ENCODE measurements at regions not wholly inside any gene's neighbourhood (a gene's known extent, or its start where the extent isn't known, plus 50 kb on each side); places are given as distances from the start of the nearest gene placed in this dataset.

DNA sequence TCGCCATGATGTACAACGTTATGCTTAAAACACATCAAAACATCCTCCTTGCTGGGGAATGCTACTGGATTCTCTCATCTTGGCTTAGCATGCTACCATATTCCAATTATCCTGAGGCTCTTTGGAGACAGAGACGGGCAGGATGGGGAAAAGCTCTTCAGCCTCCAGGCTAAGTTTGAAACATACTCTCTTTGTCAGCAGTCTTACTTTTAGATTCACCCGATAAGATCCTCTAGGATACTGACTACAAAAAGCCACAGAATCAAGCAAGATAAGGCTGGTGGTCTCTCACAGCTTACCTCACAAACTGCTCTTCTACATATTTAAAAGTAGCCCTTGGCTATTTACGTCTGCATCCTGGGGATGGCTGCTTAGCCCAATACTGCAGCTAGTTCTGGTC lies 72.8 kb upstream of the LRCH1 start:
- TF ChIP-seq, protein P1, sequence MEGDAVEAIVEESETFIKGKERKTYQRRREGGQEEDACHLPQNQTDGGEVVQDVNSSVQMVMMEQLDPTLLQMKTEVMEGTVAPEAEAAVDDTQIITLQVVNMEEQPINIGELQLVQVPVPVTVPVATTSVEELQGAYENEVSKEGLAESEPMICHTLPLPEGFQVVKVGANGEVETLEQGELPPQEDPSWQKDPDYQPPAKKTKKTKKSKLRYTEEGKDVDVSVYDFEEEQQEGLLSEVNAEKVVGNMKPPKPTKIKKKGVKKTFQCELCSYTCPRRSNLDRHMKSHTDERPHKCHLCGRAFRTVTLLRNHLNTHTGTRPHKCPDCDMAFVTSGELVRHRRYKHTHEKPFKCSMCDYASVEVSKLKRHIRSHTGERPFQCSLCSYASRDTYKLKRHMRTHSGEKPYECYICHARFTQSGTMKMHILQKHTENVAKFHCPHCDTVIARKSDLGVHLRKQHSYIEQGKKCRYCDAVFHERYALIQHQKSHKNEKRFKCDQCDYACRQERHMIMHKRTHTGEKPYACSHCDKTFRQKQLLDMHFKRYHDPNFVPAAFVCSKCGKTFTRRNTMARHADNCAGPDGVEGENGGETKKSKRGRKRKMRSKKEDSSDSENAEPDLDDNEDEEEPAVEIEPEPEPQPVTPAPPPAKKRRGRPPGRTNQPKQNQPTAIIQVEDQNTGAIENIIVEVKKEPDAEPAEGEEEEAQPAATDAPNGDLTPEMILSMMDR (IDR thresholded peaks at IDR 0.05; ENCODE audit: insufficient read depth, low read length, poor library complexity, severe bottlenecking) = no peak
- Histone ChIP-seq H3K4me3 (replicated peaks; ENCODE audit: low read depth, low read length) (no peak overlapping the region), H3K27me3 (replicated peaks; ENCODE audit: control insufficient read depth, insufficient read depth, low read length) (no peaks in the 10 kb centered on the region; the same call in 1 of the 2 replicates), H3K36me3 (ENCODE audit: control insufficient read depth, insufficient read depth, low read length) (no peaks in the 10 kb centered on the region)
- no peak for DNase-seq (ENCODE audit: extremely low read depth, insufficient read length)

DNA sequence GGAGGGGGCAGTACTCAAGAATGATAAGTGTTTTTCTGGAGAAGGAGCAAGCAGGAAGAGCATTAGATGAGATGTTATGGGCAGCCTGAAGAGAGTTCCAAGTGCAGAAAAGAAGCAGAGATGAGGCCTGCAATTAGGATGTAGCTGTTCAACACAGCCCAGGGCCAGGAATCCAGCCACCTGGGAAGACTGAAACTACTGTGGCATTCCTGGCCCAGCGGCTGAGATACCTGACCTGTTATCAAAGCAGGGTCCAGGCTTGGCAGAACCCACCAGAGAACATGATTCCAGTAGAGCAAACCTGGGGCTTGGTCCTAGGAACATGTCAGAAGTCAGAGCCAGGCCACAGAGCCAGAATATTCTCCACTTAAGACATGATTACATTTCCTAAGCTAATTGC lies 73.3 kb upstream of the LRCH1 start:
- Histone ChIP-seq H3K36me3 (ENCODE audit: control insufficient read depth, insufficient read depth, low read length) (no peaks in the 10 kb centered on the region), H3K27me3 (replicated peaks; ENCODE audit: control insufficient read depth, insufficient read depth, low read length) (no peaks in the 10 kb centered on the region; the same call in 1 of the 2 replicates), H3K4me3 (replicated peaks; ENCODE audit: low read depth, low read length) (no peak overlapping the region)
- no peak for DNase-seq (ENCODE audit: extremely low read depth, insufficient read length)
- TF ChIP-seq, protein P1 (IDR thresholded peaks at IDR 0.05; ENCODE audit: insufficient read depth, low read length, poor library complexity, severe bottlenecking) = no peak

DNA sequence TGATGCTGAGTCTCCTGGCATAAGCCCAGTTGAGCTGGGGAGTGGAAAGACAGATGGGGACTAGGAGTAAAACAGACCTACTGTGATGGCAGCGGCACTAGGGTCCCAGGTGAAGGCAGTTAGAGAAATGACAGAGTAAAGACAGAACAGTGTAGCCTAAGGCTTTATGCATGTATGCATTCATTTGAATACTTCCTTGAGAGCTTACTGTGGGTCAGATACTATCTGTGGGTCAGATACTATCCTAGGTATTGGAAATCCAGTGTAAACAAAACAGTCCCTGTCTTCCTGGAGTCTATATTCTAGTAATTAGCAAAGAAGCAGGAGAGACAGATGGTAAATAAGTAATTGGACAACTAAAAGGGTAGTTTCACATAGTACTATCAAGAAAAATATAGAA lies 73.7 kb upstream of the LRCH1 start:
- no peak for DNase-seq (ENCODE audit: extremely low read depth, insufficient read length)
- Histone ChIP-seq H3K4me3 (replicated peaks; ENCODE audit: low read depth, low read length) (no peak overlapping the region), H3K36me3 (ENCODE audit: control insufficient read depth, insufficient read depth, low read length) (no peaks in the 10 kb centered on the region), H3K27me3 (replicated peaks; ENCODE audit: control insufficient read depth, insufficient read depth, low read length) (no peaks in the 10 kb centered on the region; the same call in 1 of the 2 replicates)
- TF ChIP-seq, protein P1 (IDR thresholded peaks at IDR 0.05; ENCODE audit: insufficient read depth, low read length, poor library complexity, severe bottlenecking) = no peak

DNA sequence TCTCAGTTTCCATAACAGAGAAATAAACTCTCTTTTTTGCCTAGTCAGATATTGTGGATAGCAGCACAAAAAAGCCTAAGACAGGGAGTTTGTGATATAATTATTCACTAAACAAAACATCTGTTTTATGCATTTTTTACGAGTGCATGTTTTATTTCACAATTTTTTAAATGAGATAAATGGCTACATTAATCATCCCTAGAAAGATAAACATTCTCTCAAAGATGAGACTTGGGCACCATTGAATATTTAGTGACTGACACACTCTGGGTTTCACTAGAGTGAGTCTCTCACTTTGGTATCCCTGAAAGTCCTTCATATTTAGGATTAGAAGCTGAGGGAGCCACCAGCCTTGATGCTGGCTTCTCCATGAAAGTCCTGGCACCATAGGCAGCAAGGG lies 74.3 kb upstream of the LRCH1 start:
- Histone ChIP-seq H3K36me3 (ENCODE audit: control insufficient read depth, insufficient read depth, low read length) (no peaks in the 10 kb centered on the region), H3K27me3 (replicated peaks; ENCODE audit: control insufficient read depth, insufficient read depth, low read length) (no peaks in the 10 kb centered on the region; the same call in 1 of the 2 replicates), H3K4me3 (replicated peaks; ENCODE audit: low read depth, low read length) (no peak overlapping the region)
- no peak for DNase-seq (ENCODE audit: extremely low read depth, insufficient read length)
- TF ChIP-seq, protein P1 (IDR thresholded peaks at IDR 0.05; ENCODE audit: insufficient read depth, low read length, poor library complexity, severe bottlenecking) = no peak

DNA sequence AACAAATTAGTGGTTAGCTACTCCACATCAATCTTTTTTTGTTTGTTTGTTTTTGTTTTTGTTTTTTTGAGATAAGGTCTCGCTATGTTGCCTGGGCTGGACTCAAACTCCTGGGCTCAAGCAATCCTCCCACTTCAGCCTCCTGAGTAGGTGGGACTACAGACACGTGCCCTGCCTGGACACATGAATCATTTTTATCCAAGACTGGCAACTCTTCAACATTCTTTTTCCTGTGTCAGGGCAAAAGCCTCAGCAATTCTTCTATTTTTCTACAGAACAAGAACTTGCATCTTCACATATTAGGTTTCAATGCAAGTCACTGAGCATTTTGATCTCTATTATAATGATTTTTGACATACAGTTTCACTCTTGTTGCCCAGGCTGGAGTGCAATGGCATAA lies 76.8 kb upstream of the LRCH1 start:
- DNase-seq (ENCODE audit: extremely low read depth, insufficient read length) = no peak
- H3K36me3 ChIP-seq (ENCODE audit: control insufficient read depth, insufficient read depth, low read length) = no peaks in the 10 kb centered on the region
- TF ChIP-seq, protein P1 (IDR thresholded peaks at IDR 0.05; ENCODE audit: insufficient read depth, low read length, poor library complexity, severe bottlenecking) = no peak
- no peak overlapping the region for H3K4me3 ChIP-seq (replicated peaks; ENCODE audit: low read depth, low read length)
- no peaks in the 10 kb centered on the region for H3K27me3 ChIP-seq (replicated peaks; ENCODE audit: control insufficient read depth, insufficient read depth, low read length)

DNA sequence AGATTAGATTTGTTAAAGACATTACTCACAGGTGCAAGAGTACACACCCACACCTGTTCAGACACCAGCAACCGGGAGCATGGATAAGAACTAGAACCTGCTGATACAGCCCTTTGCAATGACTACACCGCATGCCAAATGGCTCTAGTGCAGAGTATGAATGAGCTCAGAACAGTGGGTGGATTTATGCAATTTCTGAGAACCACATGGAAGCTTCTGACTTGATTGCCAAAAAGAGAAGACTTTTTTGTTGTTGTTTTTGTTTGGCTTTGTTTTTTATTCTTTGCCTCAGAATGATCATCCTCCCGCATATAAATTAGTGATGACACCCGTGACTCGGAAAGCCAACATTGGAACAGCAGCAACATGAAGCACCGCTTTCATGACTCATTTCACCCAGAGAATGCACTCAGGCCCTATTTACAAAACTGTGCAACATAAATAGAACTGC lies 77.4 kb upstream of the LRCH1 start:
- DNase-seq (ENCODE audit: extremely low read depth, insufficient read length) = no peak
- TF ChIP-seq, protein P1 (IDR thresholded peaks at IDR 0.05; ENCODE audit: insufficient read depth, low read length, poor library complexity, severe bottlenecking) = no peak
- H3K4me3 ChIP-seq (replicated peaks; ENCODE audit: low read depth, low read length) = no peak overlapping the region
- no peaks in the 10 kb centered on the region for H3K27me3 ChIP-seq (replicated peaks; ENCODE audit: control insufficient read depth, insufficient read depth, low read length)
- H3K36me3 ChIP-seq (ENCODE audit: control insufficient read depth, insufficient read depth, low read length) = no peaks in the 10 kb centered on the region
